ENCODE measurements at regions not wholly inside any gene's neighbourhood (a gene's known extent, or its start where the extent isn't known, plus 50 kb on each side); places are given as distances from the start of the nearest gene placed in this dataset.
A peak's percentile ranks its signal among the peaks of the same experiment; 100 is the strongest.

DNA sequence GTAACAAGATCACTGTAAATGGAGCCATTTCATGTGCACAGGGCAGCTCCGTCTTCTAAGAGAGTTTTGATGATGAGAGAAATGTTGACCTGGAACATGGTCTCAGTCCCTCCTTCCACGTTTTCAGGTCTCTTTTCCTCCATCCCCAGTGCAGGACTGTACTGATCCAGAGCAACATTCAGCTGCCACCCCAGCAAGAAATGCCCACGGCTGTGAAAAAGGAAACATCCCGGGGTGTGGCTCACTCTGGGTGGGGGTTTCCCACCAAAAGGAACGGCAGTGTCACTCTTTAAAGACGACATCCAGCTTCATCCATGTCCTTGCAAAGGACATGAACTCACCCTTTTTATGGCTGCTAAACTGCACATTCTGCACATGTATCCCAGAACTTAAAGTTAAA, 92.6 kb downstream of the ERMARD start:
- Histone ChIP-seq H3K4me3 (no peak overlapping the region), H3K4me1 (no peaks in the 10 kb centered on the region), H3K27me3 (no peaks in the 10 kb centered on the region), H3K9me3 (no peaks in the 10 kb centered on the region), H3K36me3 (no peaks in the 10 kb centered on the region), H3K27ac (no peak overlapping the region)
- ATAC-seq (ENCODE audit: low FRiP score in 2 of 2) (no peak), DNase-seq (peak in 1 of 2 donors; percentile 10)
- WGBS, 2 donors: 46 to 68% methylated on average over 6 of the region's 6 CpGs
- TF ChIP-seq CTCF (IDR thresholded peaks at IDR 0.05) (no peak), POLR2AphosphoS5 (IDR thresholded peaks at IDR 0.05) (no peak), EP300 (IDR thresholded peaks at IDR 0.05) (no peak)

- DNase-seq (no peak), ATAC-seq (ENCODE audit: low FRiP score in 2 of 2) (no peak)
- no peak overlapping the region for H3K27ac ChIP-seq
- H3K4me1 ChIP-seq: no peaks in the 10 kb centered on the region
- H3K4me3 ChIP-seq: no peak overlapping the region
- 88 to 100% methylated on average over 1 to 5 of the region's 5 CpGs for whole genome bisulfite sequencing, 2 donors
- no peaks in the 10 kb centered on the region for H3K36me3 ChIP-seq
- no peaks in the 10 kb centered on the region for H3K27me3 ChIP-seq
- no peaks in the 10 kb centered on the region for H3K9me3 ChIP-seq
- TF ChIP-seq CTCF (IDR thresholded peaks at IDR 0.05) (no peak), POLR2A (IDR thresholded peaks at IDR 0.05) (no peak), EP300 (IDR thresholded peaks at IDR 0.05) (no peak), POLR2AphosphoS5 (IDR thresholded peaks at IDR 0.05) (no peak)
These were observed 91.7 kb downstream of the ERMARD start for GRCh38 chr6:169843110-169843509.

GRCh38 chr6:169841907-169842606, 90.6 kb downstream of the ERMARD start:
- H3K27me3 ChIP-seq: no peaks in the 10 kb centered on the region
- no peak for DNase-seq
- H3K36me3 ChIP-seq: no peaks in the 10 kb centered on the region
- no peaks in the 10 kb centered on the region for H3K4me1 ChIP-seq
- no peaks in the 10 kb centered on the region for H3K9me3 ChIP-seq
- ATAC-seq (ENCODE audit: low FRiP score in 2 of 2): no peak
- TF ChIP-seq EP300 (IDR thresholded peaks at IDR 0.05): no peak
- no peak for TF ChIP-seq CTCF (IDR thresholded peaks at IDR 0.05)
- no peak for TF ChIP-seq POLR2AphosphoS5 (IDR thresholded peaks at IDR 0.05)
- no peak for TF ChIP-seq POLR2A (IDR thresholded peaks at IDR 0.05)
- H3K4me3 ChIP-seq: no peak overlapping the region
- no peak overlapping the region for H3K27ac ChIP-seq
- 82% methylated on average over 13 of the region's 13 CpGs for WGBS, 2 donors

DNA sequence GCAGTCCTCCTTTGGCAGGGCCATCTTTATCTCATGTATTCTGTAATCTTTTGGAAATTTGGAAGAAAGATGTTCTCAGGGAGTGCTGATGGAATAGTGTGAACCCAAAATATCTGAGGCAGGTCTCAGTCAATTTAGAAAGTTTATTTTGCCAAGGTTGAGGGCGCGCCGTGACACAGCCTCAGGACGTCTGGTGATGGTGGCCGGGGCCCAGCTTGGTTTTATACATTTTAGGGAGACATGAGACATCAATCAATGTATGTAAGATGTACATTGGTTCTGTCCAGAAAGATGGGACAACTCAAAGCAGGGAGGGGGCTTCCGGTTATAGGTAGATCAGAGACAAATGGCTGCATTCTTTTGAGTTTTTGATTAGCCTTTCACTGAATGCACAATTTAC, 89.8 kb downstream of the ERMARD start:
- WGBS, 2 donors: 92 to 97% methylated on average over 6 of the region's 6 CpGs
- DNase-seq: no peak
- no peak for TF ChIP-seq EP300 (IDR thresholded peaks at IDR 0.05)
- no peak for TF ChIP-seq CTCF (IDR thresholded peaks at IDR 0.05)
- TF ChIP-seq POLR2AphosphoS5 (IDR thresholded peaks at IDR 0.05): no peak
- TF ChIP-seq POLR2A (IDR thresholded peaks at IDR 0.05): no peak

More for the DNA sequence above, 89.8 kb downstream of the ERMARD start:
- Histone ChIP-seq H3K27ac (no peak overlapping the region), H3K36me3 (no peaks in the 10 kb centered on the region), H3K4me1 (no peaks in the 10 kb centered on the region), H3K4me3 (no peak overlapping the region), H3K27me3 (no peaks in the 10 kb centered on the region), H3K9me3 (no peaks in the 10 kb centered on the region)
- ATAC-seq (ENCODE audit: low FRiP score in 2 of 2): no peak

All from upper lobe of left lung (tissue), 6 donors.